22Rv1 (cell line): ENCODE measurements at regions not wholly inside any gene's neighbourhood (a gene's known extent, or its start where the extent isn't known, plus 50 kb on each side); places are given as distances from the start of the nearest gene placed in this dataset.

Source experiments
- H3K27ac ChIP-seq: fragments of 450-650 bp; 2 replicates; pipeline ENCODE4 v1.5.1; 2017
- CTCF ChIP-seq: fragments of 450-650 bp; IDR thresholded peaks from 2 replicates; pipeline ENCODE4 v1.5.1; 2017; ENCODE audit warnings: mild to moderate bottlenecking
- ZFX ChIP-seq: fragments of 450-650 bp; IDR thresholded peaks from 2 replicates; pipeline ENCODE4 v1.6.1; 2017; ENCODE audit warnings: antibody characterized with exemption, borderline replicate concordance

- TF ChIP-seq CTCF (no peak), ZFX (no peak)
- H3K27ac ChIP-seq: no peak overlapping the region
Observed at GRCh38 chr5:54632131-54632701, 114.7 kb downstream of the SNX18 start.

- TF ChIP-seq CTCF: no peak
- no peak for TF ChIP-seq ZFX
- H3K27ac ChIP-seq: no peak overlapping the region
Observed at GRCh38 chr5:54630738-54631359, 113.3 kb downstream of the SNX18 start.

- TF ChIP-seq ZFX (no peak), CTCF (no peak)
Observed at GRCh38 chr5:54629115-54629514, 111.6 kb downstream of the SNX18 start.

GRCh38 chr5:54628050-54628449 lies 110.5 kb downstream of the SNX18 start:
- no peak overlapping the region for H3K27ac ChIP-seq
- TF ChIP-seq CTCF (no peak), ZFX (no peak)

More at GRCh38 chr5:54629115-54629514, 111.6 kb downstream of the SNX18 start:
- H3K27ac ChIP-seq: no peak overlapping the region

- TF ChIP-seq ZFX: no peak
- no peak overlapping the region for H3K27ac ChIP-seq
Observed at GRCh38 chr5:54626407-54626806, 108.8 kb downstream of the SNX18 start.

GRCh38 chr5:54624805-54625568 lies 107.4 kb downstream of the SNX18 start:
- H3K27ac ChIP-seq: no peak overlapping the region
- TF ChIP-seq CTCF (no peak), ZFX (no peak)

GRCh38 chr5:54621709-54622108 lies 104.2 kb downstream of the SNX18 start:
- no peak overlapping the region for H3K27ac ChIP-seq
- TF ChIP-seq ZFX: no peak
- TF ChIP-seq CTCF: no peak
